Trophoblast cell (in vitro differentiated cells and primary cell): ENCODE measurements at regions not wholly inside any gene's neighbourhood (a gene's known extent, or its start where the extent isn't known, plus 50 kb on each side); places are given as distances from the start of the nearest gene placed in this dataset.
"Not testable (repeated sequence)": the region's sequence is repeated elsewhere in the genome, so short reads cannot be mapped to it uniquely, and the experiment has no call there.

Experiments
- DNase-seq, 2 donors: peaks; one replicate each; pipeline ENCODE4 v3.0.0-alpha.2; 2016
- H2AFZ ChIP-seq: 2 replicates; pipeline ENCODE4 v1.6.1; 2013; ENCODE audit warnings: low read length, moderate library complexity, mild to moderate bottlenecking; ENCODE audit not compliant: insufficient read depth, poor library complexity
- H2AK5ac ChIP-seq: 2 replicates; pipeline ENCODE4 v1.6.1; 2013; ENCODE audit warnings: mild to moderate bottlenecking, low read length
- H2BK120ac ChIP-seq: 2 replicates; pipeline ENCODE4 v1.6.1; 2013; ENCODE audit warnings: low read length, mild to moderate bottlenecking, moderate library complexity; ENCODE audit not compliant: insufficient read depth, poor library complexity
- H2BK12ac ChIP-seq: 2 replicates; pipeline ENCODE4 v1.6.1; 2013; ENCODE audit warnings: mild to moderate bottlenecking, low read length, moderate library complexity
- H2BK5ac ChIP-seq: 2 replicates; pipeline ENCODE4 v1.6.1; 2013; ENCODE audit warnings: low read length, low read depth, moderate library complexity, mild to moderate bottlenecking; ENCODE audit not compliant: poor library complexity
- H3K14ac ChIP-seq: 2 replicates; pipeline ENCODE4 v1.6.1; 2013; ENCODE audit warnings: mild to moderate bottlenecking, low read length
- H3K18ac ChIP-seq: 2 replicates; pipeline ENCODE4 v1.6.1; 2013; ENCODE audit warnings: mild to moderate bottlenecking, low read length
- H3K23ac ChIP-seq: 2 replicates; pipeline ENCODE4 v1.6.1; 2013; ENCODE audit warnings: low read length
- H3K27ac ChIP-seq: 2 replicates; pipeline ENCODE4 v1.5.1; 2013; ENCODE audit warnings: low read depth, mild to moderate bottlenecking, inconsistent platforms, low read length, moderate library complexity
- H3K27me3 ChIP-seq: 2 replicates; pipeline ENCODE4 v1.6.1; 2013; ENCODE audit warnings: inconsistent platforms, mild to moderate bottlenecking, low read length, moderate library complexity; ENCODE audit not compliant: insufficient read depth
- H3K36me3 ChIP-seq, 2 experiments: 1 replicate in 1 of 2; 2 replicates in 1 of 2; pipeline ENCODE4 v1.6.1; 2013; ENCODE audit warnings: low read length in 2 of 2, mild to moderate bottlenecking in 2 of 2, moderate library complexity in 1 of 2; ENCODE audit not compliant: insufficient read depth in 2 of 2, control insufficient read depth in 1 of 2
- H3K4ac ChIP-seq: 2 replicates; pipeline ENCODE4 v1.6.1; 2013; ENCODE audit warnings: low read depth, mild to moderate bottlenecking, low read length, moderate library complexity
- H3K4me1 ChIP-seq, 2 experiments: 1 replicate in 1 of 2; 2 replicates in 1 of 2; pipeline ENCODE4 v1.6.1; 2013; ENCODE audit warnings: low read length in 2 of 2, mild to moderate bottlenecking in 2 of 2, moderate library complexity in 1 of 2; ENCODE audit not compliant: insufficient read depth in 2 of 2, control insufficient read depth in 1 of 2
- H3K4me2 ChIP-seq: 2 replicates; pipeline ENCODE4 v1.6.1; 2013; ENCODE audit warnings: inconsistent platforms, mild to moderate bottlenecking, low read length, moderate library complexity
- H3K4me3 ChIP-seq: 2 replicates; pipeline ENCODE4 v1.5.1; 2013; ENCODE audit warnings: mild to moderate bottlenecking, low read depth, low read length, inconsistent platforms
- H3K79me1 ChIP-seq: one replicate; pipeline ENCODE4 v1.6.1; 2013; ENCODE audit warnings: low read length
- H3K79me2 ChIP-seq: 2 replicates; pipeline ENCODE4 v1.6.1; 2013; ENCODE audit warnings: low read length, mild to moderate bottlenecking; ENCODE audit not compliant: control insufficient read depth, insufficient read depth, poor library complexity
- H3K9ac ChIP-seq: 2 replicates; pipeline ENCODE4 v1.6.1; 2013; ENCODE audit warnings: mild to moderate bottlenecking, low read length
- H3K9me3 ChIP-seq: 2 replicates; pipeline ENCODE4 v1.6.1; 2013; ENCODE audit warnings: low read depth, mild to moderate bottlenecking, control low read depth, inconsistent platforms, low read length; ENCODE audit not compliant: insufficient read depth
- H4K12ac ChIP-seq: 2 replicates; pipeline ENCODE4 v1.6.1; 2013; ENCODE audit warnings: low read depth, mild to moderate bottlenecking, low read length, moderate library complexity
- H4K8ac ChIP-seq: 2 replicates; pipeline ENCODE4 v1.6.1; 2013; ENCODE audit warnings: low read depth, mild to moderate bottlenecking, low read length, moderate library complexity
- H4K91ac ChIP-seq: one replicate; pipeline ENCODE4 v1.6.1; 2013; ENCODE audit warnings: low read depth, mild to moderate bottlenecking, low read length, moderate library complexity
- WGBS: extraction: QIAGEN DNeasy Blood & Tissue Kit; methylation state at CpG from one replicate; pipeline ENCODE4 v1.1.7; 2013; ENCODE audit warnings: missing lambda C conversion rate; ENCODE audit not compliant: insufficient read length, insufficient coverage; ENCODE audit errors: extremely low coverage; 5-methylcytosine and 5-hydroxymethylcytosine counted together

GRCh38 chr7:42542446-42542845 lies 305.4 kb upstream of the GLI3 start:
- no CpG with 5 or more reads among the region's 1 CpG for WGBS
- not testable (repeated sequence) for H2BK12ac ChIP-seq, H3K79me2 ChIP-seq, H4K12ac ChIP-seq, H2AFZ ChIP-seq, H4K91ac ChIP-seq, H3K18ac ChIP-seq, H3K36me3 ChIP-seq, H2BK5ac ChIP-seq, H3K9me3 ChIP-seq, H3K27me3 ChIP-seq, H4K8ac ChIP-seq, H2BK120ac ChIP-seq, H2AK5ac ChIP-seq, H3K23ac ChIP-seq, H3K4ac ChIP-seq, H3K14ac ChIP-seq, DNase-seq, H3K4me2 ChIP-seq, H3K4me1 ChIP-seq, H3K79me1 ChIP-seq, H3K4me3 ChIP-seq, H3K9ac ChIP-seq, H3K27ac ChIP-seq

- Histone ChIP-seq H3K27me3 (no peaks in the 10 kb centered on the region), H2AFZ (no peak overlapping the region), H3K9me3 (no peaks in the 10 kb centered on the region), H3K18ac (no peak overlapping the region), H3K4me2 (no peak overlapping the region), H4K8ac (no peak overlapping the region), H3K23ac (no peak overlapping the region), H2AK5ac (no peak overlapping the region), H3K4me1 (no peaks in the 10 kb centered on the region), H3K4ac (no peak overlapping the region), H4K91ac (no peak overlapping the region), H4K12ac (no peak overlapping the region), H2BK5ac (no peak overlapping the region), H3K36me3 (no peaks in the 10 kb centered on the region), H3K79me2 (no peaks in the 10 kb centered on the region), H3K14ac (no peak overlapping the region), H3K9ac (no peak overlapping the region), H2BK12ac (no peak overlapping the region), H3K4me3 (no peak overlapping the region), H2BK120ac (no peak overlapping the region), H3K27ac (no peak overlapping the region), H3K79me1 (no peaks in the 10 kb centered on the region)
- WGBS: no CpG with 5 or more reads among the region's 1 CpG
- DNase-seq: no peak
Measured at GRCh38 chr7:42534441-42534840, 297.4 kb upstream of the GLI3 start.

GRCh38 chr7:42527004-42527403 lies 290.0 kb upstream of the GLI3 start:
- Histone ChIP-seq H3K4me2 (no peak overlapping the region), H3K4ac (no peak overlapping the region), H3K18ac (no peak overlapping the region), H2BK12ac (no peak overlapping the region), H3K4me1 (peaks cover 0 to 5% of the 10 kb centered on the region in 2 experiments), H2BK5ac (no peak overlapping the region), H3K14ac (no peak overlapping the region), H3K4me3 (no peak overlapping the region), H3K9me3 (no peaks in the 10 kb centered on the region), H4K91ac (no peak overlapping the region), H3K27ac (no peak overlapping the region), H3K27me3 (no peaks in the 10 kb centered on the region), H3K79me2 (no peaks in the 10 kb centered on the region), H3K23ac (no peak overlapping the region), H2AK5ac (no peak overlapping the region), H4K8ac (no peak overlapping the region), H3K79me1 (no peaks in the 10 kb centered on the region), H3K9ac (no peak overlapping the region), H2AFZ (no peak overlapping the region), H3K36me3 (no peaks in the 10 kb centered on the region), H4K12ac (no peak overlapping the region), H2BK120ac (no peak overlapping the region)
- no peak for DNase-seq
- no CpG with 5 or more reads among the region's 2 CpGs for WGBS

GRCh38 chr7:42522227-42522991 lies 285.4 kb upstream of the GLI3 start:
- Histone ChIP-seq H3K36me3 (no peaks in the 10 kb centered on the region), H2AFZ (no peak overlapping the region), H2BK5ac (no peak overlapping the region), H4K12ac (no peak overlapping the region), H3K14ac (no peak overlapping the region), H3K4me2 (no peak overlapping the region), H3K23ac (no peak overlapping the region), H3K27me3 (no peaks in the 10 kb centered on the region), H3K4ac (no peak overlapping the region), H3K27ac (no peak overlapping the region), H2AK5ac (no peak overlapping the region), H2BK12ac (no peak overlapping the region), H3K4me1 (peaks cover 0 to 5% of the 10 kb centered on the region in 2 experiments), H3K4me3 (no peak overlapping the region), H4K91ac (no peak overlapping the region), H3K18ac (no peak overlapping the region), H3K79me2 (no peaks in the 10 kb centered on the region), H2BK120ac (no peak overlapping the region), H3K79me1 (no peaks in the 10 kb centered on the region), H3K9ac (no peak overlapping the region), H4K8ac (no peak overlapping the region), H3K9me3 (no peaks in the 10 kb centered on the region)
- WGBS: no CpG with 5 or more reads among the region's 19 CpGs
- DNase-seq: peak in 1 of 2 donors; percentile 44
